ENCODE measurements at regions not wholly inside any gene's neighbourhood (a gene's known extent, or its start where the extent isn't known, plus 50 kb on each side); places are given as distances from the start of the nearest gene placed in this dataset.

DNA sequence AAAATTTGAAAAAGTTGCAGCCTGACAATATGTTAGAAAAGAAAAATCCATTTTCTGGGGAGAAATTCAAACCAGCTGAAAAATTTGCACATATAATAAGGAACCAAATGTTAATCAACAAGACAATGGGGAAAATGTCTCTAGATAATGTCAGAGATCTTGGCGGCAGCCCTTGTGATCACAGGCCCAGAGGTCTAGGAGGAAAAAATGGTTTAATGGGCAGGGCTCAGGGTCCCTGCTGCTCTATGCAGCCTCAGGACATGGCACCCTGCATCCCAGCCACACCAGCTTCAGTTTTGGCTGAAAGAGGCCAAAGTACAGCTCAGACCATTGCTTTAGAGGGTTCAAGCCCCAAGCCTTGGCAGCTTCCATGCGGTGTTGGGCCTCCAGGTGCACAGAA, 701.9 kb downstream of the IGSF11 start:
- TF ChIP-seq, protein P1, sequence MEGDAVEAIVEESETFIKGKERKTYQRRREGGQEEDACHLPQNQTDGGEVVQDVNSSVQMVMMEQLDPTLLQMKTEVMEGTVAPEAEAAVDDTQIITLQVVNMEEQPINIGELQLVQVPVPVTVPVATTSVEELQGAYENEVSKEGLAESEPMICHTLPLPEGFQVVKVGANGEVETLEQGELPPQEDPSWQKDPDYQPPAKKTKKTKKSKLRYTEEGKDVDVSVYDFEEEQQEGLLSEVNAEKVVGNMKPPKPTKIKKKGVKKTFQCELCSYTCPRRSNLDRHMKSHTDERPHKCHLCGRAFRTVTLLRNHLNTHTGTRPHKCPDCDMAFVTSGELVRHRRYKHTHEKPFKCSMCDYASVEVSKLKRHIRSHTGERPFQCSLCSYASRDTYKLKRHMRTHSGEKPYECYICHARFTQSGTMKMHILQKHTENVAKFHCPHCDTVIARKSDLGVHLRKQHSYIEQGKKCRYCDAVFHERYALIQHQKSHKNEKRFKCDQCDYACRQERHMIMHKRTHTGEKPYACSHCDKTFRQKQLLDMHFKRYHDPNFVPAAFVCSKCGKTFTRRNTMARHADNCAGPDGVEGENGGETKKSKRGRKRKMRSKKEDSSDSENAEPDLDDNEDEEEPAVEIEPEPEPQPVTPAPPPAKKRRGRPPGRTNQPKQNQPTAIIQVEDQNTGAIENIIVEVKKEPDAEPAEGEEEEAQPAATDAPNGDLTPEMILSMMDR (IDR thresholded peaks at IDR 0.05): no peak
- TF ChIP-seq POLR2A (IDR thresholded peaks at IDR 0.05): no peak
